Esophagus muscularis mucosa (tissue), 4 donors: ENCODE measurements at regions not wholly inside any gene's neighbourhood (a gene's known extent, or its start where the extent isn't known, plus 50 kb on each side); places are given as distances from the start of the nearest gene placed in this dataset.

Experiments used
- DNase-seq: peaks from one replicate; pipeline ENCODE4 v3.0.0-alpha.2; 2017; ENCODE audit errors: extremely low spot score
- H3K27ac ChIP-seq, 4 donors: fragments of 200-600 bp; sonication (generic); replicated peaks in 1 of 4; 1 replicate in 3 of 4; 2 replicates in 1 of 4; pipeline ENCODE4 v1.5.1; 2016 to 2019; ENCODE audit warnings: mild to moderate bottlenecking in 1 of 4
- H3K27me3 ChIP-seq, 4 donors: fragments of 200-600 bp; sonication (generic); one replicate each; pipeline versions ENCODE4 v1.5.1 to v1.6.0; 2016 to 2019
- H3K36me3 ChIP-seq, 4 donors: fragments of 200-600 bp; sonication (generic); one replicate each; pipeline ENCODE4 v1.5.1; 2016 to 2019
- H3K4me1 ChIP-seq, 4 donors: fragments of 200-600 bp; sonication (generic); one replicate each; pipeline ENCODE4 v1.5.1; 2016 to 2019
- H3K4me3 ChIP-seq, 4 donors: fragments of 200-600 bp; sonication (generic); 1 replicate in 2 of 4; 2 replicates in 2 of 4; pipeline ENCODE4 v1.5.1; 2016 to 2019; ENCODE audit warnings: mild to moderate bottlenecking in 4 of 4, moderate library complexity in 1 of 4
- H3K9me3 ChIP-seq, 4 donors: fragments of 200-600 bp; sonication (generic); 1 replicate in 3 of 4; 2 replicates in 1 of 4; pipeline ENCODE4 v1.5.1; 2016 to 2019
- CTCF ChIP-seq, 3 experiments: fragments of 200-600 bp in 2 of 3; fragments of 450-650 bp in 1 of 3; sonication (generic) in 2 of 3; IDR thresholded peaks; one replicate each; pipeline ENCODE4 v1.5.1; 2017 to 2019; ENCODE audit warnings: antibody characterized with exemption in 3 of 3, mild to moderate bottlenecking in 2 of 3, moderate library complexity in 1 of 3
- EP300 ChIP-seq: sonication (generic); formaldehyde crosslinking; IDR thresholded peaks from one replicate; pipeline ENCODE4 v1.6.1; 2017; ENCODE audit warnings: antibody characterized with exemption
- POLR2A ChIP-seq: fragments of 450-650 bp; IDR thresholded peaks from one replicate; pipeline ENCODE4 v1.6.1; 2017; ENCODE audit warnings: antibody characterized with exemption, moderate library complexity, mild to moderate bottlenecking, low read depth
- POLR2AphosphoS5 ChIP-seq, 2 donors: sonication (generic); formaldehyde crosslinking; IDR thresholded peaks; one replicate each; pipeline ENCODE4 v1.6.1; 2017; ENCODE audit warnings: antibody characterized with exemption in 2 of 2
- WGBS: methylation state at CpG from one replicate; pipeline ENCODE4 v1.1.5; 2018; 5-methylcytosine and 5-hydroxymethylcytosine counted together
- intact Hi-C: fragments of 100-400 bp; cut with DNase I; formaldehyde crosslinking; loops from one replicate; pipeline ENCODE4 v1.15.1; 2023

- no peak for DNase-seq
- TF ChIP-seq POLR2A (no peak), CTCF (IDR thresholded peaks at IDR 0.05) (no peak), EP300 (no peak), POLR2AphosphoS5 (IDR thresholded peaks at IDR 0.05) (no peak)
- 85% methylated on average over 29 of the region's 38 CpGs for WGBS
Observed at GRCh38 chr7:156004265-156005201, 192.3 kb upstream of the SHH start.

GRCh38 chr7:156003220-156004162, 191.2 kb upstream of the SHH start:
- intact Hi-C loops: no loop called here
- H3K4me1 ChIP-seq: no peaks in the 10 kb centered on the region
- peaks cover 0 to 49% (median 0%) of the 10 kb centered on the region in 4 donors for H3K27me3 ChIP-seq
- H3K4me3 ChIP-seq: no peak overlapping the region
- DNase-seq: no peak
- H3K27ac ChIP-seq: no peak overlapping the region
- TF ChIP-seq POLR2AphosphoS5 (IDR thresholded peaks at IDR 0.05) (no peak), CTCF (IDR thresholded peaks at IDR 0.05) (no peak), EP300 (no peak), POLR2A (no peak)
- H3K9me3 ChIP-seq: peaks cover 0 to 16% (median 10%) of the 10 kb centered on the region in 4 donors
- no peaks in the 10 kb centered on the region for H3K36me3 ChIP-seq
- WGBS: 70% methylated on average over 22 of the region's 22 CpGs

More at GRCh38 chr7:156004265-156005201, 192.3 kb upstream of the SHH start:
- H3K27ac ChIP-seq: no peak overlapping the region
- no peaks in the 10 kb centered on the region for H3K4me1 ChIP-seq
- H3K36me3 ChIP-seq: no peaks in the 10 kb centered on the region
- H3K4me3 ChIP-seq: no peak overlapping the region
- H3K9me3 ChIP-seq: peaks cover 0 to 17% (median 10%) of the 10 kb centered on the region in 4 donors
- intact Hi-C loops: no loop called here
- H3K27me3 ChIP-seq: peaks cover 0 to 38% (median 0%) of the 10 kb centered on the region in 4 donors

GRCh38 chr7:156002362-156003066, 190.3 kb upstream of the SHH start:
- intact Hi-C loops: no loop called here
- Histone ChIP-seq H3K36me3 (no peaks in the 10 kb centered on the region), H3K4me1 (no peaks in the 10 kb centered on the region), H3K4me3 (no peak overlapping the region), H3K9me3 (peaks cover 0 to 6% (median 4%) of the 10 kb centered on the region in 4 donors), H3K27me3 (peaks cover 0 to 59% (median 0%) of the 10 kb centered on the region in 4 donors), H3K27ac (no peak overlapping the region)
- no peak for DNase-seq
- whole genome bisulfite sequencing: 83% methylated on average over 17 of the region's 17 CpGs
- TF ChIP-seq POLR2AphosphoS5 (IDR thresholded peaks at IDR 0.05): no peak
- no peak for TF ChIP-seq CTCF (IDR thresholded peaks at IDR 0.05)
- TF ChIP-seq POLR2A: no peak

GRCh38 chr7:156001496-156002260, 189.4 kb upstream of the SHH start:
- TF ChIP-seq POLR2AphosphoS5 (IDR thresholded peaks at IDR 0.05) (no peak), POLR2A (no peak), EP300 (no peak), CTCF (IDR thresholded peaks at IDR 0.05) (no peak)
- no peaks in the 10 kb centered on the region for H3K9me3 ChIP-seq
- 82% methylated on average over 21 of the region's 25 CpGs for WGBS
- H3K4me1 ChIP-seq: no peaks in the 10 kb centered on the region
- no peak overlapping the region for H3K27ac ChIP-seq
- intact Hi-C loops: no loop called here
- peaks cover 0 to 62% (median 0%) of the 10 kb centered on the region in 4 donors for H3K27me3 ChIP-seq
- no peaks in the 10 kb centered on the region for H3K36me3 ChIP-seq
- no peak overlapping the region for H3K4me3 ChIP-seq
- DNase-seq: no peak
